Neuronal stem cell (in vitro differentiated cells): ENCODE measurements at regions not wholly inside any gene's neighbourhood (a gene's known extent, or its start where the extent isn't known, plus 50 kb on each side); places are given as distances from the start of the nearest gene placed in this dataset.

Experiments used
- DNase-seq: peaks from one replicate; pipeline ENCODE4 v3.0.0-alpha.2; 2013; ENCODE audit warnings: low spot score
- H2AFZ ChIP-seq: one replicate; pipeline ENCODE4 v1.6.1; 2013; ENCODE audit warnings: mild to moderate bottlenecking, low read length, inconsistent platforms
- H2AK5ac ChIP-seq: 2 replicates; pipeline ENCODE4 v1.6.1; 2013; ENCODE audit warnings: low read depth, mild to moderate bottlenecking, inconsistent platforms, low read length, moderate library complexity, mixed read lengths
- H2BK120ac ChIP-seq: 2 replicates; pipeline ENCODE4 v1.6.1; 2013; ENCODE audit warnings: low read depth, mild to moderate bottlenecking, inconsistent platforms, low read length, moderate library complexity, mixed read lengths
- H2BK12ac ChIP-seq: one replicate; pipeline ENCODE4 v1.6.1; 2013; ENCODE audit warnings: low read length, inconsistent platforms
- H2BK15ac ChIP-seq: 2 replicates; pipeline ENCODE4 v1.6.1; 2013; ENCODE audit warnings: mild to moderate bottlenecking, low read length, inconsistent platforms, mixed read lengths
- H2BK5ac ChIP-seq: one replicate; pipeline ENCODE4 v1.6.1; 2013; ENCODE audit warnings: inconsistent platforms, mild to moderate bottlenecking, low read length, moderate library complexity
- H3K14ac ChIP-seq: one replicate; pipeline ENCODE4 v1.6.1; 2013; ENCODE audit warnings: low read length, inconsistent platforms
- H3K18ac ChIP-seq: 2 replicates; pipeline ENCODE4 v1.6.1; 2013; ENCODE audit warnings: low read length, inconsistent platforms
- H3K23ac ChIP-seq: 2 replicates; pipeline ENCODE4 v1.6.1; 2013; ENCODE audit warnings: low read depth, mild to moderate bottlenecking, mixed read lengths, low read length, inconsistent platforms; ENCODE audit not compliant: poor library complexity
- H3K27ac ChIP-seq: replicated peaks from 3 replicates; pipeline ENCODE4 v1.5.1; 2013; ENCODE audit warnings: low read length, inconsistent platforms
- H3K27me3 ChIP-seq, 3 experiments: 2 replicates each; pipeline ENCODE4 v1.6.1; 2013; ENCODE audit warnings: low read length in 3 of 3, mild to moderate bottlenecking in 2 of 3, inconsistent platforms in 1 of 3, low read depth in 1 of 3, mixed read lengths in 1 of 3, moderate library complexity in 1 of 3; ENCODE audit not compliant: control insufficient read depth in 3 of 3, insufficient read depth in 3 of 3
- H3K36me3 ChIP-seq, 2 donors: replicated peaks in 1 of 2; 2 replicates each; pipeline ENCODE4 v1.6.1; 2013; ENCODE audit warnings: low read length in 2 of 2; ENCODE audit not compliant: control insufficient read depth in 2 of 2, insufficient read depth in 2 of 2
- H3K4ac ChIP-seq: 2 replicates; pipeline ENCODE4 v1.6.1; 2013; ENCODE audit warnings: inconsistent platforms, mild to moderate bottlenecking, low read length, moderate library complexity
- H3K4me1 ChIP-seq, 2 donors: 1 replicate in 1 of 2; 2 replicates in 1 of 2; pipeline ENCODE4 v1.6.1; 2013; ENCODE audit warnings: low read length in 2 of 2, low read depth in 1 of 2; ENCODE audit not compliant: control insufficient read depth in 2 of 2, insufficient read depth in 1 of 2
- H3K4me2 ChIP-seq: one replicate; pipeline ENCODE4 v1.6.1; 2013; ENCODE audit warnings: mild to moderate bottlenecking, low read length, inconsistent platforms; ENCODE audit not compliant: insufficient read depth, poor library complexity, severe bottlenecking
- H3K4me3 ChIP-seq, 2 donors: 2 replicates each; pipeline ENCODE4 v1.5.1; 2013; ENCODE audit warnings: low read length in 2 of 2, mild to moderate bottlenecking in 2 of 2, inconsistent platforms in 1 of 2, moderate library complexity in 1 of 2
- H3K79me1 ChIP-seq: one replicate; pipeline ENCODE4 v1.6.1; 2013; ENCODE audit warnings: low read depth, mild to moderate bottlenecking, inconsistent platforms, low read length, moderate library complexity
- H3K9ac ChIP-seq: one replicate; pipeline ENCODE4 v1.6.1; 2013; ENCODE audit warnings: mild to moderate bottlenecking, low read depth, low read length, inconsistent platforms; ENCODE audit not compliant: poor library complexity
- H3K9me3 ChIP-seq, 2 donors: replicated peaks in 1 of 2; 2 replicates each; pipeline versions ENCODE3 to v1.6.1; 2013; ENCODE audit warnings: low read length in 2 of 2, mild to moderate bottlenecking in 2 of 2, inconsistent platforms in 1 of 2, low read depth in 1 of 2, mixed read lengths in 1 of 2, moderate library complexity in 1 of 2; ENCODE audit not compliant: control insufficient read depth in 2 of 2, insufficient read depth in 1 of 2
- H4K8ac ChIP-seq: one replicate; pipeline ENCODE4 v1.6.1; 2013; ENCODE audit warnings: low read depth, mild to moderate bottlenecking, inconsistent platforms, low read length, moderate library complexity
- H4K91ac ChIP-seq: one replicate; pipeline ENCODE4 v1.6.1; 2013; ENCODE audit warnings: low read length, low read depth, mild to moderate bottlenecking, inconsistent platforms; ENCODE audit not compliant: poor library complexity
- WGBS, 2 donors: extraction: QIAGEN DNeasy Blood & Tissue Kit; methylation state at CpG; one replicate each; pipeline ENCODE4 v1.1.7; 2013; ENCODE audit warnings: missing lambda C conversion rate in 2 of 2, mixed read lengths in 1 of 2; ENCODE audit not compliant: insufficient read length in 2 of 2, insufficient replicate concordance in 1 of 2; ENCODE audit errors: extremely low coverage in 2 of 2; 5-methylcytosine and 5-hydroxymethylcytosine counted together

GRCh38 chr14:82501554-82501953, 967.9 kb upstream of the SEL1L start:
- Histone ChIP-seq H2BK5ac (no peak overlapping the region), H3K23ac (no peak overlapping the region), H4K91ac (no peak overlapping the region), H2BK15ac (no peak overlapping the region), H3K4me2 (no peak overlapping the region), H2AK5ac (no peak overlapping the region), H2BK12ac (no peak overlapping the region), H2AFZ (no peak overlapping the region), H3K27me3 (no peaks in the 10 kb centered on the region), H3K79me1 (no peaks in the 10 kb centered on the region), H3K9me3 (no peaks in the 10 kb centered on the region), H3K27ac (no peak overlapping the region), H3K18ac (no peak overlapping the region), H2BK120ac (no peak overlapping the region), H3K4me3 (no peak overlapping the region), H3K14ac (no peak overlapping the region), H4K8ac (no peak overlapping the region), H3K4me1 (no peaks in the 10 kb centered on the region), H3K4ac (no peak overlapping the region), H3K9ac (no peak overlapping the region), H3K36me3 (no peaks in the 10 kb centered on the region)
- WGBS, 2 donors = no CpG with 5 or more reads among the region's 2 CpGs
- DNase-seq = no peak

GRCh38 chr14:82502043-82502442, 968.4 kb upstream of the SEL1L start:
- Histone ChIP-seq H3K23ac (no peak overlapping the region), H2BK12ac (no peak overlapping the region), H3K4me1 (no peaks in the 10 kb centered on the region), H3K27me3 (no peaks in the 10 kb centered on the region), H3K14ac (no peak overlapping the region), H4K91ac (no peak overlapping the region), H3K36me3 (no peaks in the 10 kb centered on the region), H3K9ac (no peak overlapping the region), H3K4ac (no peak overlapping the region), H3K4me2 (no peak overlapping the region), H3K27ac (no peak overlapping the region), H2AFZ (no peak overlapping the region), H4K8ac (no peak overlapping the region), H2BK5ac (no peak overlapping the region), H3K79me1 (no peaks in the 10 kb centered on the region), H2BK120ac (no peak overlapping the region), H3K9me3 (no peaks in the 10 kb centered on the region), H2AK5ac (no peak overlapping the region), H3K4me3 (no peak overlapping the region), H3K18ac (no peak overlapping the region), H2BK15ac (no peak overlapping the region)
- DNase-seq = no peak
- WGBS, 2 donors = no CpG with 5 or more reads among the region's 4 CpGs

- no peak overlapping the region for H3K14ac ChIP-seq
- no peak overlapping the region for H3K18ac ChIP-seq
- no peak overlapping the region for H3K4me3 ChIP-seq
- DNase-seq = no peak
- H2BK5ac ChIP-seq = no peak overlapping the region
- no peak overlapping the region for H4K91ac ChIP-seq
- H2AK5ac ChIP-seq = no peak overlapping the region
- no peak overlapping the region for H3K4me2 ChIP-seq
- no peaks in the 10 kb centered on the region for H3K27me3 ChIP-seq
- H3K79me1 ChIP-seq = no peaks in the 10 kb centered on the region
- no peak overlapping the region for H2BK12ac ChIP-seq
- H3K4me1 ChIP-seq = no peaks in the 10 kb centered on the region
- H4K8ac ChIP-seq = no peak overlapping the region
- H2BK120ac ChIP-seq = no peak overlapping the region
- H3K27ac ChIP-seq = no peak overlapping the region
- H3K23ac ChIP-seq = no peak overlapping the region
- no peak overlapping the region for H2BK15ac ChIP-seq
- no peaks in the 10 kb centered on the region for H3K36me3 ChIP-seq
- no peaks in the 10 kb centered on the region for H3K9me3 ChIP-seq
- H3K4ac ChIP-seq = no peak overlapping the region
- H2AFZ ChIP-seq = no peak overlapping the region
- no peak overlapping the region for H3K9ac ChIP-seq
Observed at GRCh38 chr14:82504894-82505293, 971.2 kb upstream of the SEL1L start.

- Histone ChIP-seq H4K8ac (no peak overlapping the region), H3K18ac (no peak overlapping the region)
- DNase-seq = no peak
Observed at GRCh38 chr14:82510007-82510406, 976.4 kb upstream of the SEL1L start.

More at GRCh38 chr14:82510007-82510406, 976.4 kb upstream of the SEL1L start:
- H3K23ac ChIP-seq = no peak overlapping the region
- H3K14ac ChIP-seq = no peak overlapping the region
- no peaks in the 10 kb centered on the region for H3K79me1 ChIP-seq
- H3K27ac ChIP-seq = no peak overlapping the region
- no peak overlapping the region for H3K4me3 ChIP-seq
- no peaks in the 10 kb centered on the region for H3K9me3 ChIP-seq
- H2BK120ac ChIP-seq = no peak overlapping the region
- H2AFZ ChIP-seq = no peak overlapping the region
- H3K4me2 ChIP-seq = no peak overlapping the region
- H4K91ac ChIP-seq = no peak overlapping the region
- H2BK5ac ChIP-seq = no peak overlapping the region
- no CpG with 5 or more reads among the region's 5 CpGs for whole genome bisulfite sequencing, 2 donors
- H3K27me3 ChIP-seq = no peaks in the 10 kb centered on the region
- H3K4ac ChIP-seq = no peak overlapping the region
- H3K36me3 ChIP-seq = no peaks in the 10 kb centered on the region
- no peak overlapping the region for H2BK15ac ChIP-seq
- H2BK12ac ChIP-seq = no peak overlapping the region
- H3K9ac ChIP-seq = no peak overlapping the region
- H3K4me1 ChIP-seq = no peaks in the 10 kb centered on the region
- no peak overlapping the region for H2AK5ac ChIP-seq
